Esophagus muscularis mucosa (tissue), 4 donors: ENCODE measurements at regions not wholly inside any gene's neighbourhood (a gene's known extent, or its start where the extent isn't known, plus 50 kb on each side); places are given as distances from the start of the nearest gene placed in this dataset.

ENCODE experiments used
- EP300 ChIP-seq: sonication (generic); formaldehyde crosslinking; IDR thresholded peaks from one replicate; pipeline ENCODE4 v1.6.1; 2017; ENCODE audit warnings: antibody characterized with exemption
- POLR2AphosphoS5 ChIP-seq, 2 donors: sonication (generic); formaldehyde crosslinking; IDR thresholded peaks; one replicate each; pipeline ENCODE4 v1.6.1; 2017; ENCODE audit warnings: antibody characterized with exemption in 2 of 2
- TF ChIP-seq, protein P1 (sequence below), 3 experiments: fragments of 200-600 bp in 2 of 3; fragments of 450-650 bp in 1 of 3; sonication (generic) in 2 of 3; IDR thresholded peaks; one replicate each; pipeline ENCODE4 v1.5.1; 2017 to 2019; ENCODE audit warnings: antibody characterized with exemption in 3 of 3, mild to moderate bottlenecking in 2 of 3, moderate library complexity in 1 of 3

DNA sequence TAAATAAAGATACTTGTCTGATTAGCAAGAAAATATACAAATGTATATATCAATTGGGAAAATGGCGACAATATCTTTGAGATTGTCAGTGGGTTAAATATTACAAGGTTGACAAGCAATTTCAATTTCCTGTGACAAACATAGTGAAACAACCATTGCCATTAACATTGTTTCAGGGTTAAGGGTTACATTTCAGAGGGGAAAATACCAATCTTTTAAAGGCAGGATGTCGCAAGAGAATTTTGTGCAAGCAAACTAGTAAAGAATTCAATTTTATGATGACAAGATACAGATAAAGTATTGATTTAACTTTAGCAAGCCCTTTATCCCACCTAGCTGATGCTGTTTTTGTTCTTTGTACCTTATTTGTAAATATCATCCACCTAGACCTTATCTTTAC lies 305.8 kb upstream of the GRIA3 start:
- TF ChIP-seq, protein P1, sequence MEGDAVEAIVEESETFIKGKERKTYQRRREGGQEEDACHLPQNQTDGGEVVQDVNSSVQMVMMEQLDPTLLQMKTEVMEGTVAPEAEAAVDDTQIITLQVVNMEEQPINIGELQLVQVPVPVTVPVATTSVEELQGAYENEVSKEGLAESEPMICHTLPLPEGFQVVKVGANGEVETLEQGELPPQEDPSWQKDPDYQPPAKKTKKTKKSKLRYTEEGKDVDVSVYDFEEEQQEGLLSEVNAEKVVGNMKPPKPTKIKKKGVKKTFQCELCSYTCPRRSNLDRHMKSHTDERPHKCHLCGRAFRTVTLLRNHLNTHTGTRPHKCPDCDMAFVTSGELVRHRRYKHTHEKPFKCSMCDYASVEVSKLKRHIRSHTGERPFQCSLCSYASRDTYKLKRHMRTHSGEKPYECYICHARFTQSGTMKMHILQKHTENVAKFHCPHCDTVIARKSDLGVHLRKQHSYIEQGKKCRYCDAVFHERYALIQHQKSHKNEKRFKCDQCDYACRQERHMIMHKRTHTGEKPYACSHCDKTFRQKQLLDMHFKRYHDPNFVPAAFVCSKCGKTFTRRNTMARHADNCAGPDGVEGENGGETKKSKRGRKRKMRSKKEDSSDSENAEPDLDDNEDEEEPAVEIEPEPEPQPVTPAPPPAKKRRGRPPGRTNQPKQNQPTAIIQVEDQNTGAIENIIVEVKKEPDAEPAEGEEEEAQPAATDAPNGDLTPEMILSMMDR (IDR thresholded peaks at IDR 0.05): no peak
- TF ChIP-seq POLR2AphosphoS5 (IDR thresholded peaks at IDR 0.05): no peak
- TF ChIP-seq EP300: no peak
